HepG2 (cell line): ENCODE measurements at regions not wholly inside any gene's neighbourhood (a gene's known extent, or its start where the extent isn't known, plus 50 kb on each side); places are given as distances from the start of the nearest gene placed in this dataset.

Experiments used
- ATAC-seq: fragments of 200-7000 bp; cut with Tn5 transposase; 3 replicates; pipeline ENCODE4 v1.9.1; 2020; ENCODE audit warnings: mild to moderate bottlenecking, moderate library complexity
- BruUV-seq: library from RNA; stranded (reverse); fragments of 400-500 nt; replicated peaks from 2 replicates; lab custom pipeline; 2021; lab: Mats Ljungman, UMichigan
- CTCF ChIA-PET: fragments of 300-600 bp; formaldehyde crosslinking; extraction: SDS; loops from one replicate; lab custom pipeline; 2021; ENCODE audit warnings: low total read pairs, inconsistent platforms, low intra/inter-chr PET ratio; lab: Yijun Ruan, JAX
- POLR2A ChIA-PET: fragments of 350-600 bp; sonication (Branson Sonifier 250); formaldehyde crosslinking; loops from one replicate; lab custom pipeline; 2020; ENCODE audit warnings: antibody characterized with exemption, inconsistent platforms; lab: Yijun Ruan, JAX
- DNase-seq: peaks from one replicate; pipeline ENCODE4 v3.0.0-alpha.2; 2015; ENCODE audit warnings: low spot score
- FAIRE-seq: peaks from 3 replicates; lab custom pipeline; 2011; peaks lifted over from hg19 to GRCh38; lab: Jason Lieb, UNC
- H2AFZ ChIP-seq: one replicate; pipeline ENCODE4 v1.6.1; 2011; ENCODE audit warnings: low read length, inconsistent platforms
- H3K27ac ChIP-seq: fragments of 300-600 bp; 3 replicates; pipeline ENCODE4 v1.8.0; 2011; ENCODE audit warnings: mixed run types, mild to moderate bottlenecking, mixed read lengths, low read length, inconsistent platforms; ENCODE audit not compliant: insufficient read depth; ENCODE audit errors: extremely low read length
- H3K27me3 ChIP-seq, 2 experiments: fragments of 200-600 bp in 1 of 2; 2 replicates in 1 of 2; 3 replicates in 1 of 2; pipeline versions ENCODE4 v1.6.0 to v1.8.0; 2011; ENCODE audit warnings: low read length in 2 of 2, mild to moderate bottlenecking in 2 of 2, moderate library complexity in 2 of 2, inconsistent platforms in 1 of 2; ENCODE audit not compliant: insufficient read depth in 2 of 2, control insufficient read depth in 1 of 2
- H3K36me3 ChIP-seq, 2 experiments: fragments of 200-600 bp in 1 of 2; replicated peaks in 1 of 2; 2 replicates in 1 of 2; 3 replicates in 1 of 2; pipeline versions ENCODE4 v1.5.1 to v1.8.0; 2011; ENCODE audit warnings: low read length in 2 of 2, inconsistent platforms in 1 of 2; ENCODE audit not compliant: insufficient read depth in 2 of 2, control insufficient read depth in 1 of 2
- H3K4me1 ChIP-seq: 2 replicates; pipeline ENCODE4 v1.5.1; 2012; ENCODE audit warnings: low read length, inconsistent platforms; ENCODE audit not compliant: insufficient read depth
- H3K4me2 ChIP-seq: 2 replicates; pipeline ENCODE4 v1.6.0; 2011; ENCODE audit warnings: low read depth, low read length, inconsistent platforms
- H3K4me3 ChIP-seq, 3 experiments: fragments of 200-600 bp in 1 of 3; sonication (generic), shearing (Covaris generic) in 1 of 3; replicated peaks in 1 of 3; 2 replicates each; pipeline ENCODE4 v1.5.1; 2011 to 2016; ENCODE audit warnings: low read length in 3 of 3, inconsistent platforms in 2 of 3, low read depth in 2 of 3, mild to moderate bottlenecking in 2 of 3, control low read depth in 1 of 3, mixed read lengths in 1 of 3; ENCODE audit not compliant: insufficient read depth in 1 of 3
- H3K79me2 ChIP-seq: one replicate; pipeline ENCODE4 v1.6.1; 2011; ENCODE audit warnings: low read length, inconsistent platforms; ENCODE audit not compliant: insufficient read depth
- H3K9ac ChIP-seq: 2 replicates; pipeline ENCODE4 v1.6.0; 2011; ENCODE audit warnings: mild to moderate bottlenecking, low read depth, low read length, inconsistent platforms; ENCODE audit not compliant: insufficient read depth
- H3K9me3 ChIP-seq: 2 replicates; pipeline ENCODE4 v1.5.1; 2012; ENCODE audit warnings: mild to moderate bottlenecking, low read length
- H4K20me1 ChIP-seq: 2 replicates; pipeline ENCODE4 v1.6.0; 2011; ENCODE audit warnings: inconsistent platforms, mild to moderate bottlenecking, low read length, moderate library complexity; ENCODE audit not compliant: insufficient read depth
- ATAD3A ChIP-seq: sonication (generic); formaldehyde crosslinking; IDR thresholded peaks from 2 replicates; pipeline ENCODE4 v1.4.0; 2020; ENCODE audit warnings: missing genetic modification reagents
- CEBPB ChIP-seq: IDR thresholded peaks from 2 replicates; pipeline ENCODE4 v1.6.1; 2011; ENCODE audit warnings: low read depth, low read length, improper control_type of control experiment, borderline replicate concordance
- DMAP1 ChIP-seq: IDR thresholded peaks from 2 replicates; pipeline ENCODE4 v1.6.1; 2016
- HMGXB3 ChIP-seq: sonication (generic); formaldehyde crosslinking; IDR thresholded peaks from 2 replicates; pipeline ENCODE4 v1.4.0; 2020; ENCODE audit warnings: missing genetic modification reagents, borderline replicate concordance
- SAFB2 ChIP-seq: sonication (generic); formaldehyde crosslinking; IDR thresholded peaks from 2 replicates; pipeline ENCODE4 v1.5.1; 2020; ENCODE audit warnings: missing genetic modification reagents, low read depth, mild to moderate bottlenecking, borderline replicate concordance
- SALL1 ChIP-seq: sonication (generic); formaldehyde crosslinking; IDR thresholded peaks from 2 replicates; pipeline ENCODE4 v1.8.0; 2022; ENCODE audit warnings: mild to moderate bottlenecking, missing genetic modification reagents
- ZNF619 ChIP-seq: sonication (generic); formaldehyde crosslinking; IDR thresholded peaks from 2 replicates; pipeline ENCODE4 v1.4.0; 2020; ENCODE audit warnings: mild to moderate bottlenecking, missing genetic modification reagents
- ZNF737 ChIP-seq: sonication (generic); formaldehyde crosslinking; IDR thresholded peaks from 2 replicates; pipeline ENCODE4 v1.5.0; 2020; ENCODE audit warnings: missing genetic modification reagents, mild to moderate bottlenecking, borderline replicate concordance
- ZNF781 ChIP-seq: sonication (generic); formaldehyde crosslinking; IDR thresholded peaks from 2 replicates; pipeline ENCODE4 v1.5.1; 2020; ENCODE audit warnings: borderline replicate concordance, mild to moderate bottlenecking, missing genetic modification reagents; ENCODE audit errors: not compliant biosample characterization
- ZSCAN29 ChIP-seq: sonication (generic); formaldehyde crosslinking; conservative IDR thresholded peaks from 2 replicates; pipeline ENCODE4 v1.4.0; 2020; ENCODE audit warnings: mild to moderate bottlenecking, missing genetic modification reagents
- WGBS: methylation state at CpG from one replicate; pipeline ENCODE4 v1.1.6; 2017; ENCODE audit warnings: low lambda C conversion rate; 5-methylcytosine and 5-hydroxymethylcytosine counted together
- in situ Hi-C: cut with HindIII; loops from 2 replicates; pipeline ENCODE4 v1.10.0; 2017; ENCODE audit warnings: low pct_unique_long_range_greater_than_20kb; ENCODE audit not compliant: extremely low pct_ligation_motif_present
- intact Hi-C: fragments of 100-400 bp; cut with micrococcal nuclease; formaldehyde crosslinking; loops from one replicate; pipeline ENCODE4 v1.10.0; 2022; ENCODE audit not compliant: unreplicated experiment

DNA sequence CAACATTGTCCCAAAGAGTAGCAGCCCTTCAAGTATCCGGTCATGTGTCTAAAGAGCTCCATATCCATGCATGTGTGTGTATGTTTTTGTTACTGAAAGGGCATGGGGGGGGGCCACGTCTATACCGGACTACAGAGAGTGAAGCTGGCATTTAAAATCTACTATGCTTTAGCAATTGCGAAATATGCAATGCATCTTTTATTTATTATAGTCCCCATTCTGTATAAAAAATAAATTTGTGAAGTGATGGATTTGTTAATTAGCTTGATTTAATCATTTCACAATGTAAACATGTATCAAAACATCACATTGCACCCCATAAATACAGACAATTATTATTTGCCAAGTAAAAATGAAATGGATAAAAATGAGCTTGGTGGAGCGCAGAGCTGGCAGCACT lies 149.4 kb upstream of the ID2 start:
- WGBS = 57% methylated on average over 5 of the region's 5 CpGs
- Histone ChIP-seq H4K20me1 (no peaks in the 10 kb centered on the region), H3K36me3 (no peaks in the 10 kb centered on the region), H3K4me3 (no peak overlapping the region), H3K4me1 (peaks cover 40% of the 10 kb centered on the region), H3K27me3 (peaks cover 6 to 17% of the 10 kb centered on the region in 2 experiments), H3K9ac (no peak overlapping the region), H2AFZ (no peak overlapping the region), H3K9me3 (peaks cover 14% of the 10 kb centered on the region), H3K79me2 (no peaks in the 10 kb centered on the region), H3K27ac (no peak overlapping the region), H3K4me2 (no peak overlapping the region)
- TF ChIP-seq DMAP1 (CRISPR knock-in tag) (no peak), ZNF619 (CRISPR knock-in tag) (no peak), CEBPB (peak; percentile 69)
- intact Hi-C loops (no loop called here), in situ Hi-C loops (no loop called here)
- POLR2A ChIA-PET = interaction anchor here (1.2 kb wide), 1 partner anchor 42 kb away, joined by 4 read pairs; no protein-coding TSS in a partner anchor
- CTCF ChIA-PET = no interaction called here
- FAIRE-seq = no peak
- DNase-seq = no peak
- ATAC-seq = no peak
- BruUV-seq = no TSS peak

- Histone ChIP-seq H3K4me3 (no peak overlapping the region), H3K9ac (no peak overlapping the region), H4K20me1 (no peaks in the 10 kb centered on the region), H2AFZ (no peak overlapping the region), H3K4me1 (peaks cover 42% of the 10 kb centered on the region), H3K4me2 (no peak overlapping the region), H3K27ac (no peak overlapping the region), H3K79me2 (no peaks in the 10 kb centered on the region), H3K9me3 (peaks cover 14% of the 10 kb centered on the region), H3K27me3 (peaks cover 6 to 24% of the 10 kb centered on the region in 2 experiments), H3K36me3 (no peaks in the 10 kb centered on the region)
- no TSS peak for BruUV-seq
- CTCF ChIA-PET = no interaction called here
- POLR2A ChIA-PET = interaction anchor here (1.5 kb wide), 1 partner anchor 8 kb away, joined by 4 read pairs; no protein-coding TSS in a partner anchor
- WGBS = 86% methylated on average over 8 of the region's 8 CpGs
- no peak for DNase-seq
- ATAC-seq = no peak
- TF ChIP-seq SAFB2 = no peak
- TF ChIP-seq SALL1 (CRISPR knock-in tag) = no peak
- no peak for TF ChIP-seq ZNF737 (CRISPR knock-in tag)
- no peak for TF ChIP-seq ZSCAN29 (CRISPR knock-in tag)
- no peak for TF ChIP-seq ATAD3A (CRISPR knock-in tag)
- no peak for TF ChIP-seq ZNF781
- TF ChIP-seq HMGXB3 (CRISPR knock-in tag) = no peak
- in situ Hi-C loops = no loop called here
- intact Hi-C loops = loop anchor here (2.0 kb wide), 1 partner anchor 39 kb away; no protein-coding TSS in a partner anchor
- no peak for FAIRE-seq
Observed at GRCh38 chr2:8533923-8534322, 147.9 kb upstream of the ID2 start.
